ENCODE measurements at regions not wholly inside any gene's neighbourhood (a gene's known extent, or its start where the extent isn't known, plus 50 kb on each side); places are given as distances from the start of the nearest gene placed in this dataset.

GRCh38 chr1:244157731-244158438 lies 106.8 kb downstream of the ZBTB18 start:
- DNase-seq (ENCODE audit: low read depth), result no peak

GRCh38 chr1:244159646-244160045 lies 108.6 kb downstream of the ZBTB18 start:
- DNase-seq (ENCODE audit: low read depth), result no peak

- DNase-seq (ENCODE audit: low read depth), result no peak
These were observed 109.6 kb downstream of the ZBTB18 start for GRCh38 chr1:244160455-244161235.

- DNase-seq (ENCODE audit: low read depth), result no peak
These were observed 110.1 kb downstream of the ZBTB18 start for GRCh38 chr1:244161236-244161510.

- DNase-seq (ENCODE audit: low read depth), result no peak
These were observed 111.9 kb downstream of the ZBTB18 start for GRCh38 chr1:244162786-244163530.

GRCh38 chr1:244163861-244164510 lies 112.9 kb downstream of the ZBTB18 start:
- DNase-seq (ENCODE audit: low read depth), result no peak

- no peak for DNase-seq (ENCODE audit: low read depth)
These were observed 113.4 kb downstream of the ZBTB18 start for GRCh38 chr1:244164511-244164890.

GRCh38 chr1:244165021-244165420 lies 113.9 kb downstream of the ZBTB18 start:
- no peak for DNase-seq (ENCODE audit: low read depth)

- DNase-seq (ENCODE audit: low read depth), result no peak
These were observed 114.6 kb downstream of the ZBTB18 start for GRCh38 chr1:244165701-244166100.

GRCh38 chr1:244171241-244171985 lies 120.3 kb downstream of the ZBTB18 start:
- DNase-seq (ENCODE audit: low read depth), result no peak

- no peak for DNase-seq (ENCODE audit: low read depth)
These were observed 122.2 kb downstream of the ZBTB18 start for GRCh38 chr1:244173240-244173639.

- no peak for DNase-seq (ENCODE audit: low read depth)
These were observed 122.7 kb downstream of the ZBTB18 start for GRCh38 chr1:244173769-244174168.

- no peak for DNase-seq (ENCODE audit: low read depth)
These were observed 123.9 kb downstream of the ZBTB18 start for GRCh38 chr1:244174922-244175521.

- DNase-seq (ENCODE audit: low read depth), result no peak
These were observed 125.1 kb downstream of the ZBTB18 start for GRCh38 chr1:244176201-244176600.

GRCh38 chr1:244180256-244180655 lies 129.2 kb downstream of the ZBTB18 start:
- no peak for DNase-seq (ENCODE audit: low read depth)

- DNase-seq (ENCODE audit: low read depth), result no peak
These were observed 130.8 kb downstream of the ZBTB18 start for GRCh38 chr1:244181867-244182266.

GRCh38 chr1:244183037-244183436 lies 132.0 kb downstream of the ZBTB18 start:
- DNase-seq (ENCODE audit: low read depth), result no peak

GRCh38 chr1:244186372-244186771 lies 135.3 kb downstream of the ZBTB18 start:
- DNase-seq (ENCODE audit: low read depth), result no peak

- DNase-seq (ENCODE audit: low read depth), result no peak
These were observed 136.2 kb downstream of the ZBTB18 start for GRCh38 chr1:244187310-244187709.

- no peak for DNase-seq (ENCODE audit: low read depth)
These were observed 140.5 kb downstream of the ZBTB18 start for GRCh38 chr1:244191581-244191980.

- DNase-seq (ENCODE audit: low read depth), result no peak
These were observed 141.2 kb downstream of the ZBTB18 start for GRCh38 chr1:244192325-244192724.

Data from activated T-cell treated with anti-CD3 and anti-CD28 coated beads for 48 hours (primary cell).